Skeletal muscle cell (primary cell): ENCODE measurements at regions not wholly inside any gene's neighbourhood (a gene's known extent, or its start where the extent isn't known, plus 50 kb on each side); places are given as distances from the start of the nearest gene placed in this dataset.
"Not testable (repeated sequence)": the region's sequence is repeated elsewhere in the genome, so short reads cannot be mapped to it uniquely, and the experiment has no call there.

ENCODE experiments used
- DNase-seq: peaks from one replicate; pipeline ENCODE4 v3.0.0-alpha.2; 2010; ENCODE audit warnings: low read depth
- H3K4me3 ChIP-seq: 2 replicates; pipeline ENCODE4 v1.5.1; 2011; ENCODE audit warnings: low read depth, mild to moderate bottlenecking, control low read depth, low read length, moderate library complexity

DNA sequence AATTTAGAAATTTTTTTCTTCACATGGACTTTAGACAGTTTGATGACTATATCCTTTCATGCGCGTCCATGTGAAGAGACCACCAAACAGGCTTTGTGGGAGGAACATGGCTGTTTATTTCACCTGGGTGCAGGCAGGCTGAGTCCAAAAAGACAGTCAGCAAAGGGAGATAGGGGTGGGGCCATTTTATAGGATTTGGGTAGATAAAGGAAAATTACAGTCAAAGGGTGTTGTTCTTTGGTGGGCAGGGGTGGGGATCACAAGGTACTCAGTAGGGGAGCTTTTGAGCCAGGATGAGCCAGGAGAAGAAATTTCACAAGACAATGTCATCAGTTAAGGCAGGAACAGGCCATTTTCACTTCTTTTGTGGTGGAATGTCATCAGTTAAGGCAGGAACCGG is 781.5 kb upstream of the SGO1 start:
- H3K4me3 ChIP-seq, DNase-seq: not testable (repeated sequence)

DNA sequence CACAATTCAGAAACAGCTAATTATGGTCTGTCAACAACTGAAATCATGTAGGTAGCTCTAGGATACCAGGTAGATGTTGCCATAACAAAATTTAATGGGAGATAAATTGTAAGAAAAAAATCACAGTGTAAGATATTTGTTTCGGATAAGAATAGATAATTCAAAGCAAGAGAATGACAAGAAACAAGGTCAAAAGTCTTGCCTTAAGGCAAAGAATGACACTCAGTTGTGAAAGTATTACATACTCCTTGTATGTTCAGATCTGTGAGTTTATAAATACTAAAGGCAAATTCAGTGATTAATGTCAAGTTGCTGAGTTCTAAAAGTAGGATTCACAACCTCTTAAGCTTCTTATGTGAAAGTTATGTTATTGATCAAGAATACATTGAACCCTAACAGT is 772.2 kb upstream of the SGO1 start:
- no peak for DNase-seq
- no peak overlapping the region for H3K4me3 ChIP-seq

DNA sequence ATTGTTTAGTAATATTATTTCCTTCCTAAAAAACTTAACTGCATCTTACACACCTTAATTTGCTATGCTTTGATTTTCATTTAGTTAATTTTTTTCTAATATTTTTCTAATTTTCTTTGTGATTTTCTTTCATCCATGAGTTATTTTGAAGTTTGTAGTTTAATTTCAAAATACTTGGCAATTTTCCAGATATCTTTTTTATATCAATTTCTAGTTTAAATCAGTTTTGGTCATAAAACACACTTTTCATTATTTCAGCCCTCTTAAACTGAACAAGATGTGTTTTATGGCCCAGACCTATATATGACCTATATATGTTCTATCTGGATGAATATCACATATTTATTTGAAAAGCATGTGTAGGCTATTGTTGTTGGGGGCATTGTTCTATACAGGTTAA is 759.9 kb upstream of the SGO1 start:
- no peak for DNase-seq

DNA sequence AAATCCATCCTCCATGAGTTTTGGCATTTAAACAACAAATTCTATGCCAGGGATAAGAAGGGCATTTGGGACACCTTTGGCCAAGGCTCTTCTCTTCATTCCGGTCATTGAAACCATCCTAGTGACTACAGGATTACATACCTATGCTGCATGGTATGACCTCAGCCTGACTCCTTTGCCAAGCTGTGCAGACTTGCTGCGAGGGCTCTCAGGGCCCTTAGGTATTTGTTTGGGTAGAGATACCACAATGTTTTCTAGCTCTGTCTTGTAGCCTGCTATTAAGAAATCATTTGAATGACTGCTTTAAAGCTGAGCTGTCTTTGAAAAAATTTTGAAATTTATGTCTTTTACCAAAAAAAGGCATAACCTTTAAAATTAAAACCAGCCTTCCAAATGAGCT is 749.8 kb upstream of the SGO1 start:
- DNase-seq, result no peak
- no peak overlapping the region for H3K4me3 ChIP-seq

More for the DNA sequence above, 759.9 kb upstream of the SGO1 start:
- H3K4me3 ChIP-seq, result no peak overlapping the region

DNA sequence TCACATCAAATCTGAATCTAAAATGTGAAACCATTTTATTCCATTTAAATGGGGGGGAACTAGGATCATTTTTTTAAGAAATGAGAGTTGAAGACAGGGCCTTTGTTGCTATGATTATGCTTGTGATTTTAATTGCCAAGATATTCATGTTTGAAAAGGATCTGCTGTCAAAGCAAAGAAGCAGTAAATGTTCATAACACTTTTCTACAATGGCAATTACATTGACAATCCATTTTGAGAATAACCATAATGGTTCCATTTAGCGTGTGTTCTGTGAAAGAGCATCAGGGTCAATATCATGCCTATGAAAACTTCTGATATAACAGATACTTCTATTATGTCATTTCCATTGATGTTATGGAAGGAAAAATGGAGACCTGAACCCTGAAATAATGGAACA is 745.8 kb upstream of the SGO1 start:
- H3K4me3 ChIP-seq, result no peak overlapping the region
- no peak for DNase-seq

DNA sequence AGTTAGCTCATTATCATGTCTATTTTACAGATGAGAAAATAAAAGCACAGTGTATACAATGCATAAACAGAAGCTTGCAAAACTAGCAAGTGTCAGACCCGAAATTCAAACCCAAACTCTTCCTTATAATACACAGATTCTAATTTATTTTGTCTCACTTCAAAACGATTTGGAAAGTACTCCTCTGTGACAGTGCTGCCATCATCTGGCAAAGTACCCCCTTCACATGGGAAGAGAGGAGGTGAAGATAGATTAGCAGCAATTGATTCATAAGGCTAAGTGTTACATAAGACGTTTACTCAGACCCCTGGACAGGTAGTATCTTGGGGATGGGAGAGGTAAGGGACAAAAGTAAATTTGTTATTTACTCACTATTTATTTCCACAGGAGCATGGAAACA is 744.0 kb upstream of the SGO1 start:
- DNase-seq, result no peak
- H3K4me3 ChIP-seq, result no peak overlapping the region

DNA sequence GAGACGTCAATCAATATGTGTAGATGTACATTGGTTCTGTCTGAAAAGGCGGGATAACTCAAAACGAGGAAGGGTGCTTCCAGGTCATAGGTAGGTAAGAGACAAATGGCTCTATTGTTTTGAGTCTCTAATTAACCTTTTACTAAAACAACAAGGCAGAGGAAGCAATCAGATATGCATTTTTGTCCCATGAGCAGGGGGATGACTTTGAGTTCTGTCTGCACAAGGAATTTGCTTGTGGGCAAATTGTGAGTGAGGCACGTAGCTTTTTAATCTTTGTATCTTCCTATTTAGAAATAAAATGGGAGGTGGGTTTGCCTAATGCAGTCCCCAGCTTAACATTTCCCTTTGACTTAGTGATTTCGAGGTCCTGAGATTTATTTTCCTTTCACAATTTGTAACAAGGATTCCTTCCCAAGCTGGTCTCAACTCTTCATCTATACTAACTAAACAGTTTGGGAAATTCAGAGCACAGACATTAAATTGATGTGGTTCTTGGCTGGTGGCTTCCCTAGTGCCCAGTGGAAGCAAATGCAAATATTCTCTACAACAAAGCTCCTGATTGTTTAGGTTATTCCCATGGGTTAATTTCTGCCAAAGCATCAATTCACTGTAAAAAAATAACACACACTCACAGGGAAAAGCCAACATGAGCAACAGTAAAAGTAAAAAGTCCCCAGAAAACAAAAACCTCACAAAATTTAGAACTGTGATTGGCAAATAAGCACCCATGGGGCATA is 738.8 kb upstream of the SGO1 start:
- no peak overlapping the region for H3K4me3 ChIP-seq

DNA sequence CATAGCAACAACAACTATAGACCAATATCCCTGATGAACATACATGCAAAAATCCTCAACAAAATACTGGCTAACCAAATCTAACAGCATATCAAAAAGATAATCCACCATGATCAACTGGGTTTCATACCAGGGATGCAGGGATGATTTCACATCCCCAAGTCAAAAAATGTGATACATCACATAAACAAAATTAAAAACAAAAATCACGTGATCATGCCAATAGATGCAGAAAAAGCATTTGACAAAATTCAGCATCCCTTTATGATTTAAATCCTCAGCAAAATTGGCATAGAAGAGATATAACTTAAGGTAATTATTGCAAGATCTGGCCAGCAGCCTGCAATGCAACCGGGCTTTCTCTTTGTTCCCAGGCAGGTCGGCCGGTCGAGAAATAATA is 735.1 kb upstream of the SGO1 start:
- H3K4me3 ChIP-seq, DNase-seq: not testable (repeated sequence)

More for the DNA sequence above, 738.8 kb upstream of the SGO1 start:
- no peak for DNase-seq

DNA sequence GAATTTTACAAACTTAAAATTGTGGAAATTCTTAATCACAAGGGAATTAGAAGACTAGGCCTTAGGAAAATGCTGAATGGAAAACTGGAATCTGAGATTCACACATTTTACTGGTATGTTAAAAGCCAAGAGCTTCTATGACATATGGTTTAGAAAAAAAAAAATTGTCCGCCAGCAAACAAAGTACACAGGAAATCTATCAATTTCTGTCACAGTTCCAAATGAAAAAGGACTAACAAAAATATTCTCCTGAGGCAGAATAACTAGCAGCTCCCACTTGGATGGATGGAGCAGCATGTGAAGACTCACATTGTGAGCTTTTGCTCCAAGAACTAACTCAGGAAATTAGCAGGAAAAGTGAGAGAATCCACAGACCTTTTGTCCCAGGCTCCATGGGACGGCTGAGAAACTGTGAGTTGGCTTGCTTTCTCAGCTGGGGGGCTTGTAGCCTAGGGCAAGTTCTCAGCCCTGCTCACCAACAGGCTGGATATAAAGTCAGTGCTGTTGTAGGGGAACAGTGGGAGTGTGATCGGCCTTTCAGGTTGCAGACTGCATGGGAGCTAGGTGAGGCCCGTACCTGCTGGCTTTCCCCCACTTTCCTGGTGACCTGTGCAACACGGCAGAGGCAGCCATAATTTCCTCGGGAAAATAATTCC is 731.1 kb upstream of the SGO1 start:
- no peak overlapping the region for H3K4me3 ChIP-seq
- DNase-seq, result no peak

DNA sequence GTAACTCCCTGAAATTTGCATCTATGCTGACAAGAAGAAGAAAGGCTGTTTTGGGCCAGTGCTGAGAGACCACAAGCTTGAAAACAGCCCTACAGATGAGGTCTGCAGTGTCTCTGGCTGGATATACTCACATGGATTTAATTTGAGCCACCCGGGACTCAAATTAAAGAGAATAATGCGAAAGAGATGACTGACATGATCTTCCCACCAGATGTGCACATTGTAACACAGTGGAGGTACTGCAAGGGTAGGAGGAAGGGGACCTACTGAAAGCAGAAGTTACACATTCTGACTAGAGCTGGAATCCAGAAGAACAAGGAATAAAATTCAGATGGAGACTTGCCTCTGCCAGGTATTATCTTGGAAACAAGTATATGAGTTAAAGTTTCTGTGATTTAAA is 728.3 kb upstream of the SGO1 start:
- no peak overlapping the region for H3K4me3 ChIP-seq
- DNase-seq, result no peak

DNA sequence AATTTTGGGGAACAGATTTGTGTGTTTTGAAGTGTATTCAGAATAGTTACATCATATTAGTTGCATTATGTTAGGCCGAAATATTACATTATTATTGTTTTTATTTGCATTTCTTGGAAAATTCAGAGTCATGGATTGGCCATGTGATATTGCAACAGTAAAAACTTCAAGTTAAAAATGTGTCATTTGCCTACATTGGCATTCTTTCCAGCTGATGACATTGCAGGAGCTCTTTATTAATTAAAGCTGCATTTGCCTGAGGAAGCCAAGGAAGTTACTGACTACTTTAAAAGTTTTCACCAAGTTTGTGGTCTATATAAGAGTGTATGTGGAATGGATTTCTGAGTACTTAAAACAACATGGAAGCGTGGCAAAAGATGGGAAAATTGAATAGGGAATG is 726.4 kb upstream of the SGO1 start:
- no peak for DNase-seq
- H3K4me3 ChIP-seq, result no peak overlapping the region

DNA sequence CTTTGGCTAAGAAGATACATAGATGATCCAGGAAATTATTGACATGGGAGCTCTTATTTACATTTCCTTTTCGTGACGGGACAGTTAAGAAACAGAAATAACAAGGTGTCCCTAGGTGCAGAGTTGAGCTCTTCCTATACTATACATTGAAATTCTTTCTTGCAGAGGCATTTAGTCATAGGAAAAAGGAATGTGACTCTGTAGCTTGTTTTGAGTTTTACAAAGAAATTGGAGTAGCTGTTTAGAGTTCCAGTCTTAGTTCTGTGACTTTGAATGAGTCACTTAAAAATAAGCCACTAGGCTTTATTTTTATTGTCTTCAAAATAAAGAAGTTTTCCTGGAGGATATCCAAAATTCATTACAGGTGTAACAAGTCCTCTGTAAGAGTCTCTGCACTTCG is 723.5 kb upstream of the SGO1 start:
- H3K4me3 ChIP-seq, result no peak overlapping the region
- no peak for DNase-seq

DNA sequence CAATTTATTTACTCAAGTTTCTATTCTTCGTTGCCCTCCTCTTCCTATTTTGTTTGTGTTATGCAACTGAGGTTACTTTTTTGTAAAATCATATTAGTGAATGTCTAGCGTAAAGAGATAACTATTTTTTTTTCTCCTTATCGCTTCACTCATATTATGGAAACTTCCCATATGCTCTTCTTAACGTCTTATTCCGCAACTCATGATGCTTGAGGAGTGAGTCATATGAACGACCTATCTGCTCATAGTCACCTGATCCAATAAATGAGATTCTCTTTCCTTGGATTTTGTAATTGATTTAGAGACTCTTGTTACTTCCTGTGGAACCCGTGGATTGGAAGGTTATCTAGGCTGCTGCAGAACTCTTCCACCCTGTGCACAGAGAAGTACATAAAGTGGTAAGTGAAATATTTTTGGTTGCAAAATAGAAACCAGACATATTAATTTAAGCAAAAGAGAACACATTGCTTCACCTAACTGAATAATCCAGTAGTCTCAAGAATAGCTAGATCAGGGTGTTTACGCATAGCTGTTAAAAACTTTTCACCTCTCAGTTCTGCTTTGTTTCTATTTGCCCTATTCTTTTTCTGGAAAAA is 719.3 kb upstream of the SGO1 start:
- DNase-seq, result no peak
- H3K4me3 ChIP-seq, result no peak overlapping the region

DNA sequence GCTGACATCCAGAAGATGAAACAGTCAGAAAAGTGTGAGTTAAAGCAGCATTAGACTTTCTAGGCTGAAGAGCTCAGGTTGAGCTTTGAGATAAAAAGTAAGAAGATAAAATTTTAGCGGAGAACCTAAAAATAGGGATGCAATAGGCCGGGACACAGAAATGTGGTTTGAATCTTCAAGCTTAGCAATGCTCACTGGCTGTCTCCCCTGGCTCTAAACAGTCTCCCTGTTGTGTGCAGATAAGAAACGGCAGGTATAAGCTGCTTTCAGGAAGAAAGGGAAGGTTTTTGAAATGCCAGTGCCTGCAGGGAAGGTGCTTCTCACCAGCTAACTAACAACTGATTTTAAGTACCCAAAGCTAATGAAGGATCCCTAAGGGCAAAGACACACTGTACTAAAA is 718.7 kb upstream of the SGO1 start:
- DNase-seq, result no peak
- no peak overlapping the region for H3K4me3 ChIP-seq

DNA sequence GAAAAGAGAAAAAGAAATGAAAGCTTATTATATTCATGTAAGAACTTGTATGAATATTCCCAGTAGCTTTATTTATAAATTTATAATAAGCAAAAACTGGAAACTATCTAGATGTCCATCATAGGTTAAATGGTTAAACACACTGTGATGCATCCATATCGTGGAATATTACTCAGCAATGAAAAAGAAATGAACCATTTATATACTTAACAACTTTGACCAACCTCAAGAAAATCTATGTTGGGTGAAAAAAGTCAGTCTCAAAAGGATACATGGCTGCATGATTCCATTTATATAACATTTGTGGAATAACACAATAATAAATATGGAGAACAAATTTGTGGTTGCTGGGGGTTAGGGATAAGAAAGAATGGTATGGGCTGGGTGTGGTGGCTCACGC is 713.0 kb upstream of the SGO1 start:
- DNase-seq, result no peak
- no peak overlapping the region for H3K4me3 ChIP-seq

DNA sequence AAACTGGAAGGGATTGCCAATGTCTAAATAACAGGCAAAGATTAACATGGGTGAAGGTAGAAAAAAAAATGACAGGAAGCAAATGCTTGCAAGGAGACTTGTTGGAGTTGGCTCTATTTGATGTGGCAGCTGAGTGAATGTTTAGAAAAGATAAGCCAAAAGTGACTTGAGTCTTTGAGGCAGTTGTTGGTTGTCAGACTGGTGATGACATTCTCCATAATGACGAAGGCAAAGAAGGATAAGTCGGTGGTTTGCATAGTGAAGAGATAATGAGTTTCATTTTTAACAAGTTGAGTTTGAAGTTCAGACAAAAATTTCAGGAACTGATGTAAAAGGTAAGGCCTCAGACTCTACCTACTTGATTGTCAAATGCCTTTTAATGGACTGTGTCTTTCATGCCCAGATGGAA is 704.1 kb upstream of the SGO1 start:
- no peak for DNase-seq
- H3K4me3 ChIP-seq, result no peak overlapping the region

DNA sequence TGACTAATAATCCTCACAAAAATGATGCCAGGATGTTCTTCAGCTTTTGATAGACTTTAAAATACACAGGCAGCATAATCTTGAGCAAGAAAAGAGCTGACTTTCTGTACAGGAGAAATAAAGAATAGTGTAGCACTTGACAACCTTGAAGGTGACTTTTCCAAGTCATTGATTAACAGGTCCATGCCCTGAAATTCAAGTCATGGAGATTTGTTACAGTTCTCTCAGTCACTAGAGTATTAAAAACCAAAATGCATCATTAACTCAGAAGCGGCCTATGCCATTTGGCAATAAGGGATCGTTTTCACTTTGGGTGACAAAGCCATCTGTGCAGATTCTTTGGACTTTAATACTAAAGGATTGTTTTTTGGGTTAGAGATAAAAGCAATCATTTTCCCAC is 692.7 kb upstream of the SGO1 start:
- no peak for DNase-seq
- H3K4me3 ChIP-seq, result no peak overlapping the region

DNA sequence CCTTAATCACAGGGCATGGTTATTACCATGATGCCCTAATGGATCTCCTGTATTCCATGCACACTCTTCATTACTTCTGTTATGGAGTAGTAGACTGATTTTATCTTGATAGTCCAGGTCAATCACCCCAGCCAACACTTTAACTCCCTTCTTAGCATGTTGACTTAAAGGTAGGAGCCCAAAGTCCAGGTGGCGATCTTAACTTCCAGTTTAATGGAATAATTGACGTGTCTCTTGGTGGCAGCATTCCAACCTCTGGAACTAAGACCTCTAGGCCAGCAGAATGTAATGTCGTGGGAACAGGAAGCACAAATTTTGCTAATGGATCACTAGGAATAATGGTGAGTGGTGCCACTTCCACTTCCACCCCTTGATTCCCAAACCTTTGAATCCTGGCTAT is 687.2 kb upstream of the SGO1 start:
- DNase-seq, result no peak
- no peak overlapping the region for H3K4me3 ChIP-seq

DNA sequence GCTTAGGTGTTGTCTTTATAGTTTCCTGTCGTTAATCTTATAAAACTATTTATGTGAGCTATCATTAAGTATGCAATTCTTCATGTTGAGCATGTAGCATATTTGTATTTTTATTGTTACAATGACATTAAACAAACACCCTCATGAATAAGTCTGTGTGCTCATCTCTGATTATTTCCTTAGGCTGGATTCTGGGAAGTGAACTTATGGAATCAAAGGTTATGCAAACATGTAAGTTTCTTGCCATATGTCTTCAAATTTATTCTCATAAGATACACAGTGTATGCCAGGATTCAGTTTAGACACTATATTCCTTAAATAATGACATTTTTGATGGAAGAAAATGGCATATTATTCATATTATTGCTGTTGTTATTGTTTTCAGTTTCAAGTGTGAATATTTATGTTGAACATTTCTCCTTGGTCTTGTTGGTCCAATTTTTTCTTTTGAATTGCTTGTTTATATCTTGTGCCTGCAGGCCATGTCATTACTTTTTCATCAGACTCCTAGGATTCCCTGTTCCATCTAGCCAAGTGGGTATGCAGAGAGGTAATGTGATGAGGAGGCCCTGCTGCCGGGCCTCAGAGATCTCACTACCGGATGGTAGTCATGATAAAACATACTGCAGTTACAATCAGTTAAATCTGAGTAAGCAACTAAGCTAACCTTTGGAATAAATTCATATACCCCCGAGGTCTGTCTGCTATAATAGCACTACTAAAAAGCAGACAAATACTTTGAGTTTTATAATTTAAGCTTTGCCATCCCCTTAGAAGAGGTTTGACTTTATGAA is 684.3 kb upstream of the SGO1 start:
- H3K4me3 ChIP-seq, result no peak overlapping the region
- no peak for DNase-seq

DNA sequence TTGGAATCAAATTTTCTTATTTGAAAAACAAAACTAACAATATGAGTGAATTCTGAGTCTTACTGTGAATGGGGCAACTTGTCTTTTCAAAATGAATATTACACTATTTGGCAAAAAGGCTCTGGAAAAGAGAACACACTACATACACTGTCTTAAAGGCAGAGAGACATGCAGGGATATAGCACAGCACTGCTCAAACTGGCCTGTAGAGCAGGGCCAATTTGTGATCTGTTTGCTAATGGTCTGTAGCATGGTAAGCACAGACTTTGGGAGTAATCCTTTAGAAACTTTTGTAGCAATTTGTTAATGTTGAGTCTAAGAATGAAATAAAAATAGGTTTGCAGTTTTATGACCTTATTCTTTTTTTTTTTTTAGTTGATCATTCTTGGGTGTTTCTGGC is 679.8 kb upstream of the SGO1 start:
- no peak overlapping the region for H3K4me3 ChIP-seq
- no peak for DNase-seq
